ENCODE measurements at regions not wholly inside any gene's neighbourhood (a gene's known extent, or its start where the extent isn't known, plus 50 kb on each side); places are given as distances from the start of the nearest gene placed in this dataset.

- Histone ChIP-seq H3K9me3 (ENCODE audit: low read length) (peaks cover 60% of the 10 kb centered on the region), H3K4me2 (ENCODE audit: low read depth, low read length) (no peak overlapping the region), H3K79me2 (ENCODE audit: insufficient read depth, low read length) (no peaks in the 10 kb centered on the region), H3K4me3 (replicated peaks in 1 of 3; ENCODE audit: insufficient read depth in 1 of 3, low read depth in 2 of 3, low read length in 3 of 3) (no peak overlapping the region), H4K20me1 (ENCODE audit: insufficient read depth, low read length) (no peaks in the 10 kb centered on the region), H3K4me1 (ENCODE audit: insufficient read depth, low read length) (no peaks in the 10 kb centered on the region), H3K27ac (ENCODE audit: extremely low read length, insufficient read depth, low read length) (no peak overlapping the region), H3K9ac (ENCODE audit: insufficient read depth, low read depth, low read length) (no peak overlapping the region), H3K36me3 (replicated peaks in 1 of 2; ENCODE audit: control insufficient read depth in 1 of 2, insufficient read depth in 2 of 2, low read length in 2 of 2) (no peaks in the 10 kb centered on the region), H3K27me3 (ENCODE audit: control insufficient read depth in 1 of 2, insufficient read depth in 2 of 2, low read length in 2 of 2) (no peaks in the 10 kb centered on the region; a peak in 1 of 5 replicates), H2AFZ (ENCODE audit: low read length) (no peak overlapping the region)
- intact Hi-C loops (cut with micrococcal nuclease; ENCODE audit: unreplicated experiment): no loop called here
- no peak for TF ChIP-seq SRSF4 (IDR thresholded peaks at IDR 0.05; ENCODE audit: low read depth, low read length, poor library complexity, severe bottlenecking)
- TF ChIP-seq SP4 (CRISPR knock-in tag; IDR thresholded peaks at IDR 0.05): no peak
- no peak for TF ChIP-seq ISL2 (CRISPR knock-in tag; IDR thresholded peaks at IDR 0.05)
- no peak for TF ChIP-seq FLYWCH1 (CRISPR knock-in tag; IDR thresholded peaks at IDR 0.05)
- no peak for TF ChIP-seq GLMP (CRISPR knock-in tag; IDR thresholded peaks at IDR 0.05; ENCODE audit: borderline replicate concordance)
- no peak for TF ChIP-seq ZNF567 (CRISPR knock-in tag; IDR thresholded peaks at IDR 0.05; ENCODE audit: borderline replicate concordance)
- TF ChIP-seq DRAP1 (CRISPR knock-in tag; IDR thresholded peaks at IDR 0.05): no peak
- no peak for TF ChIP-seq CREBL2 (CRISPR knock-in tag; IDR thresholded peaks at IDR 0.05; ENCODE audit: borderline replicate concordance)
- no peak for TF ChIP-seq FOSL1 (CRISPR knock-in tag; IDR thresholded peaks at IDR 0.05; ENCODE audit: borderline replicate concordance)
- TF ChIP-seq ZFP36L2 (CRISPR knock-in tag; IDR thresholded peaks at IDR 0.05): no peak
- WGBS (ENCODE audit: low lambda C conversion rate): under 1% methylated on average over 4 of the region's 4 CpGs
- CTCF ChIA-PET (ENCODE audit: low intra/inter-chr PET ratio, low total read pairs): no interaction called here
- no peak for FAIRE-seq
- ATAC-seq: no peak
- no peak for DNase-seq (ENCODE audit: low spot score)
- in situ Hi-C loops (cut with HindIII; ENCODE audit: extremely low pct_ligation_motif_present, low pct_unique_long_range_greater_than_20kb): no loop called here
- POLR2A ChIA-PET: no interaction called here
- BruUV-seq (replicated peaks): no TSS peak
These were observed 539.1 kb downstream of the TFAP2A start for GRCh38 chr6:9875605-9876353.

All from HepG2 (cell line).